ENCODE measurements at regions not wholly inside any gene's neighbourhood (a gene's known extent, or its start where the extent isn't known, plus 50 kb on each side); places are given as distances from the start of the nearest gene placed in this dataset.

- TF ChIP-seq CTCF (IDR thresholded peaks at IDR 0.05) (no peak), POLR2A (IDR thresholded peaks at IDR 0.05) (no peak), POLR2AphosphoS5 (IDR thresholded peaks at IDR 0.05) (no peak)
Observed at GRCh38 chr4:95715830-95716229, 124.1 kb upstream of the PDHA2 start.

All from stomach (tissue), 4 donors.